B cell (primary cell): ENCODE measurements at regions not wholly inside any gene's neighbourhood (a gene's known extent, or its start where the extent isn't known, plus 50 kb on each side); places are given as distances from the start of the nearest gene placed in this dataset.

ENCODE experiments used
- ATAC-seq: fragments of 200-7000 bp; cut with Tn5 transposase; one replicate; pipeline ENCODE4 v1.10.0; 2021; ENCODE audit warnings: low read depth, mild to moderate bottlenecking, moderate number of reproducible peaks, moderate library complexity
- CTCF ChIA-PET: fragments of 350-600 bp; sonication (Branson Sonifier 250); formaldehyde crosslinking; loops from one replicate; lab custom pipeline; 2021; ENCODE audit warnings: antibody characterized with exemption, inconsistent platforms; lab: Charles Lee
- POLR2A ChIA-PET: fragments of 350-600 bp; sonication (Branson Sonifier 250); formaldehyde crosslinking; loops from one replicate; lab custom pipeline; 2021; ENCODE audit warnings: antibody characterized with exemption; lab: Charles Lee
- DNase-seq: peaks from one replicate; pipeline ENCODE4 v3.0.0; 2013
- H2AFZ ChIP-seq: 2 replicates; pipeline ENCODE4 v1.6.1; 2012; ENCODE audit warnings: mild to moderate bottlenecking, low read depth, low read length; ENCODE audit not compliant: insufficient read depth, poor library complexity, severe bottlenecking
- H3K27ac ChIP-seq, 2 donors: 1 replicate in 1 of 2; 2 replicates in 1 of 2; pipeline ENCODE4 v1.5.1; 2012 to 2013; ENCODE audit warnings: low read length in 2 of 2, mild to moderate bottlenecking in 2 of 2, moderate library complexity in 1 of 2
- H3K27me3 ChIP-seq, 4 experiments: fragments of 200-600 bp in 1 of 4; sonication (generic) in 1 of 4; replicated peaks in 1 of 4; 1 replicate in 2 of 4; 2 replicates in 2 of 4; pipeline versions ENCODE4 v1.6.1 to v1.7.0; 2013 to 2016; ENCODE audit warnings: low read length in 3 of 4, mild to moderate bottlenecking in 2 of 4, mixed read lengths in 1 of 4, moderate library complexity in 1 of 4; ENCODE audit not compliant: insufficient read depth in 4 of 4, control insufficient read depth in 3 of 4; ENCODE audit errors: control extremely low read depth in 1 of 4
- H3K36me3 ChIP-seq, 2 experiments: replicated peaks in 1 of 2; 1 replicate in 1 of 2; 2 replicates in 1 of 2; pipeline versions ENCODE4 v1.6.1 to v1.7.1; 2013; ENCODE audit warnings: low read length in 1 of 2; ENCODE audit not compliant: insufficient read depth in 2 of 2, control insufficient read depth in 1 of 2; ENCODE audit errors: control extremely low read depth in 1 of 2, extremely low read depth in 1 of 2
- H3K4me1 ChIP-seq, 2 donors: fragments of 200-600 bp in 1 of 2; sonication (generic) in 1 of 2; 1 replicate in 1 of 2; 2 replicates in 1 of 2; pipeline versions ENCODE4 v1.5.1 to v1.6.1; 2013 to 2017; ENCODE audit warnings: low read length in 2 of 2; ENCODE audit not compliant: control insufficient read depth in 2 of 2, insufficient read depth in 2 of 2
- H3K4me2 ChIP-seq: replicated peaks from 2 replicates; pipeline ENCODE3; 2012; ENCODE audit warnings: mild to moderate bottlenecking, low read depth, low read length; ENCODE audit not compliant: poor library complexity, severe bottlenecking
- H3K4me3 ChIP-seq, 5 experiments: fragments of 200-600 bp in 1 of 5; sonication (generic) in 1 of 5; 1 replicate in 3 of 5; 2 replicates in 2 of 5; pipeline versions ENCODE4 v1.5.1 to v1.7.0; 2011 to 2016; ENCODE audit warnings: low read length in 4 of 5, mild to moderate bottlenecking in 4 of 5, low read depth in 2 of 5, control low read depth in 1 of 5, moderate library complexity in 1 of 5; ENCODE audit not compliant: insufficient read depth in 1 of 5; ENCODE audit errors: control extremely low read depth in 1 of 5, extremely low read depth in 1 of 5
- H3K79me2 ChIP-seq: fragments of 200-600 bp; sonication (generic); one replicate; pipeline ENCODE4 v1.6.0; 2016; ENCODE audit warnings: low read length; ENCODE audit not compliant: control insufficient read depth, insufficient read depth
- H3K9ac ChIP-seq: fragments of 200-600 bp; sonication (generic); 2 replicates; pipeline ENCODE4 v1.6.1; 2017; ENCODE audit warnings: mild to moderate bottlenecking, low read length, moderate library complexity
- H3K9me3 ChIP-seq, 3 donors: one replicate each; pipeline versions ENCODE4 v1.6.1 to v1.7.1; 2013; ENCODE audit warnings: low read length in 2 of 3; ENCODE audit not compliant: control insufficient read depth in 2 of 3, insufficient read depth in 1 of 3; ENCODE audit errors: control extremely low read depth in 1 of 3
- H4K20me1 ChIP-seq: 2 replicates; pipeline ENCODE4 v1.6.0; 2012; ENCODE audit warnings: mild to moderate bottlenecking, low read length; ENCODE audit not compliant: insufficient read depth, control insufficient read depth, poor library complexity, severe bottlenecking
- H3K27ac Mint-ChIP-seq: one replicate; pipeline ENCODE4 v1.8.0; 2021; ENCODE audit warnings: mixed read lengths
- H3K27me3 Mint-ChIP-seq: one replicate; pipeline ENCODE4 v1.8.0; 2021; ENCODE audit warnings: mixed read lengths
- H3K4me1 Mint-ChIP-seq: one replicate; pipeline ENCODE4 v1.8.0; 2021; ENCODE audit warnings: mixed read lengths
- H3K4me3 Mint-ChIP-seq: one replicate; pipeline ENCODE4 v1.8.0; 2021; ENCODE audit warnings: mixed read lengths
- H3K9me3 Mint-ChIP-seq: one replicate; pipeline ENCODE4 v1.8.0; 2022; ENCODE audit warnings: mixed read lengths; ENCODE audit not compliant: insufficient read depth
- CTCF ChIP-seq: fragments of 200-600 bp; IDR thresholded peaks from one replicate; pipeline ENCODE4 v1.8.0; 2022; ENCODE audit warnings: antibody characterized with exemption, mild to moderate bottlenecking
- EZH2 ChIP-seq: IDR thresholded peaks from 2 replicates; pipeline ENCODE4 v1.6.1; 2012; ENCODE audit warnings: borderline replicate concordance, low read depth, mild to moderate bottlenecking, moderate library complexity, low read length; ENCODE audit not compliant: insufficient read depth, poor library complexity, severe bottlenecking
- WGBS: methylation state at CpG from one replicate; pipeline ENCODE4 v1.1.5; 2013; ENCODE audit warnings: missing lambda C conversion rate; ENCODE audit not compliant: insufficient coverage; 5-methylcytosine and 5-hydroxymethylcytosine counted together
- intact Hi-C: fragments of 100-400 bp; cut with micrococcal nuclease; formaldehyde crosslinking; loops from one replicate; pipeline ENCODE4 v1.10.0; 2022

GRCh38 chr18:70754486-70754885 lies 465.6 kb downstream of the SOCS6 start:
- H4K20me1 ChIP-seq = no peaks in the 10 kb centered on the region
- no peaks in the 10 kb centered on the region for H3K27me3 ChIP-seq
- no peaks in the 10 kb centered on the region for H3K79me2 ChIP-seq
- POLR2A ChIA-PET = no interaction called here
- no peaks in the 10 kb centered on the region for H3K4me1 ChIP-seq
- Mint-ChIP-seq H3K27ac (no peak overlapping the region), H3K27me3 (no peaks in the 10 kb centered on the region), H3K4me3 (no peak overlapping the region), H3K9me3 (peaks cover 8% of the 10 kb centered on the region), H3K4me1 (no peaks in the 10 kb centered on the region)
- ATAC-seq (no peak), DNase-seq (no peak)
- CTCF ChIA-PET = no interaction called here
- no peak overlapping the region for H3K4me3 ChIP-seq
- no peak overlapping the region for H3K4me2 ChIP-seq
- intact Hi-C loops = no loop called here
- WGBS = no CpG with 5 or more reads among the region's 1 CpG
- H2AFZ ChIP-seq = no peak overlapping the region
- no peak overlapping the region for H3K9ac ChIP-seq
- H3K36me3 ChIP-seq = no peaks in the 10 kb centered on the region
- H3K9me3 ChIP-seq = no peaks in the 10 kb centered on the region
- TF ChIP-seq CTCF (no peak), EZH2 (no peak)
- H3K27ac ChIP-seq = no peak overlapping the region

- Histone ChIP-seq H3K79me2 (no peaks in the 10 kb centered on the region), H3K4me1 (no peaks in the 10 kb centered on the region), H2AFZ (no peak overlapping the region), H3K4me2 (no peak overlapping the region), H3K4me3 (no peak overlapping the region), H3K27ac (no peak overlapping the region), H4K20me1 (no peaks in the 10 kb centered on the region), H3K9ac (no peak overlapping the region), H3K27me3 (no peaks in the 10 kb centered on the region), H3K36me3 (no peaks in the 10 kb centered on the region), H3K9me3 (peaks cover 0 to 6% (median 0%) of the 10 kb centered on the region in 3 donors)
- no peak overlapping the region for H3K27ac Mint-ChIP-seq
- no peak overlapping the region for H3K4me3 Mint-ChIP-seq
- H3K4me1 Mint-ChIP-seq = no peaks in the 10 kb centered on the region
- CTCF ChIA-PET = no interaction called here
- TF ChIP-seq CTCF (no peak), EZH2 (no peak)
- H3K27me3 Mint-ChIP-seq = no peaks in the 10 kb centered on the region
- ATAC-seq (no peak), DNase-seq (no peak)
- WGBS = 75% methylated on average over 1 of the region's 4 CpGs
- POLR2A ChIA-PET = no interaction called here
- intact Hi-C loops = no loop called here
- H3K9me3 Mint-ChIP-seq = peaks cover 2% of the 10 kb centered on the region
Observed at GRCh38 chr18:70732916-70733315, 444.1 kb downstream of the SOCS6 start.
